B cell (primary cell): ENCODE measurements at regions not wholly inside any gene's neighbourhood (a gene's known extent, or its start where the extent isn't known, plus 50 kb on each side); places are given as distances from the start of the nearest gene placed in this dataset.

Experiments used
- ATAC-seq: fragments of 200-7000 bp; cut with Tn5 transposase; one replicate; pipeline ENCODE4 v1.10.0; 2021; ENCODE audit warnings: low read depth, mild to moderate bottlenecking, moderate number of reproducible peaks, moderate library complexity
- CTCF ChIA-PET: fragments of 350-600 bp; sonication (Branson Sonifier 250); formaldehyde crosslinking; loops from one replicate; lab custom pipeline; 2021; ENCODE audit warnings: antibody characterized with exemption, inconsistent platforms; lab: Charles Lee
- POLR2A ChIA-PET: fragments of 350-600 bp; sonication (Branson Sonifier 250); formaldehyde crosslinking; loops from one replicate; lab custom pipeline; 2021; ENCODE audit warnings: antibody characterized with exemption; lab: Charles Lee
- DNase-seq: peaks from one replicate; pipeline ENCODE4 v3.0.0; 2013
- H2AFZ ChIP-seq: 2 replicates; pipeline ENCODE4 v1.6.1; 2012; ENCODE audit warnings: mild to moderate bottlenecking, low read depth, low read length; ENCODE audit not compliant: insufficient read depth, poor library complexity, severe bottlenecking
- H3K27ac ChIP-seq, 2 donors: 1 replicate in 1 of 2; 2 replicates in 1 of 2; pipeline ENCODE4 v1.5.1; 2012 to 2013; ENCODE audit warnings: low read length in 2 of 2, mild to moderate bottlenecking in 2 of 2, moderate library complexity in 1 of 2
- H3K27me3 ChIP-seq, 4 experiments: fragments of 200-600 bp in 1 of 4; sonication (generic) in 1 of 4; replicated peaks in 1 of 4; 1 replicate in 2 of 4; 2 replicates in 2 of 4; pipeline versions ENCODE4 v1.6.1 to v1.7.0; 2013 to 2016; ENCODE audit warnings: low read length in 3 of 4, mild to moderate bottlenecking in 2 of 4, mixed read lengths in 1 of 4, moderate library complexity in 1 of 4; ENCODE audit not compliant: insufficient read depth in 4 of 4, control insufficient read depth in 3 of 4; ENCODE audit errors: control extremely low read depth in 1 of 4
- H3K36me3 ChIP-seq, 2 experiments: replicated peaks in 1 of 2; 1 replicate in 1 of 2; 2 replicates in 1 of 2; pipeline versions ENCODE4 v1.6.1 to v1.7.1; 2013; ENCODE audit warnings: low read length in 1 of 2; ENCODE audit not compliant: insufficient read depth in 2 of 2, control insufficient read depth in 1 of 2; ENCODE audit errors: control extremely low read depth in 1 of 2, extremely low read depth in 1 of 2
- H3K4me1 ChIP-seq, 2 donors: fragments of 200-600 bp in 1 of 2; sonication (generic) in 1 of 2; 1 replicate in 1 of 2; 2 replicates in 1 of 2; pipeline versions ENCODE4 v1.5.1 to v1.6.1; 2013 to 2017; ENCODE audit warnings: low read length in 2 of 2; ENCODE audit not compliant: control insufficient read depth in 2 of 2, insufficient read depth in 2 of 2
- H3K4me2 ChIP-seq: replicated peaks from 2 replicates; pipeline ENCODE3; 2012; ENCODE audit warnings: mild to moderate bottlenecking, low read depth, low read length; ENCODE audit not compliant: poor library complexity, severe bottlenecking
- H3K4me3 ChIP-seq, 5 experiments: fragments of 200-600 bp in 1 of 5; sonication (generic) in 1 of 5; 1 replicate in 3 of 5; 2 replicates in 2 of 5; pipeline versions ENCODE4 v1.5.1 to v1.7.0; 2011 to 2016; ENCODE audit warnings: low read length in 4 of 5, mild to moderate bottlenecking in 4 of 5, low read depth in 2 of 5, control low read depth in 1 of 5, moderate library complexity in 1 of 5; ENCODE audit not compliant: insufficient read depth in 1 of 5; ENCODE audit errors: control extremely low read depth in 1 of 5, extremely low read depth in 1 of 5
- H3K79me2 ChIP-seq: fragments of 200-600 bp; sonication (generic); one replicate; pipeline ENCODE4 v1.6.0; 2016; ENCODE audit warnings: low read length; ENCODE audit not compliant: control insufficient read depth, insufficient read depth
- H3K9ac ChIP-seq: fragments of 200-600 bp; sonication (generic); 2 replicates; pipeline ENCODE4 v1.6.1; 2017; ENCODE audit warnings: mild to moderate bottlenecking, low read length, moderate library complexity
- H3K9me3 ChIP-seq, 3 donors: one replicate each; pipeline versions ENCODE4 v1.6.1 to v1.7.1; 2013; ENCODE audit warnings: low read length in 2 of 3; ENCODE audit not compliant: control insufficient read depth in 2 of 3, insufficient read depth in 1 of 3; ENCODE audit errors: control extremely low read depth in 1 of 3
- H4K20me1 ChIP-seq: 2 replicates; pipeline ENCODE4 v1.6.0; 2012; ENCODE audit warnings: mild to moderate bottlenecking, low read length; ENCODE audit not compliant: insufficient read depth, control insufficient read depth, poor library complexity, severe bottlenecking
- H3K27ac Mint-ChIP-seq: one replicate; pipeline ENCODE4 v1.8.0; 2021; ENCODE audit warnings: mixed read lengths
- H3K27me3 Mint-ChIP-seq: one replicate; pipeline ENCODE4 v1.8.0; 2021; ENCODE audit warnings: mixed read lengths
- H3K4me1 Mint-ChIP-seq: one replicate; pipeline ENCODE4 v1.8.0; 2021; ENCODE audit warnings: mixed read lengths
- H3K4me3 Mint-ChIP-seq: one replicate; pipeline ENCODE4 v1.8.0; 2021; ENCODE audit warnings: mixed read lengths
- H3K9me3 Mint-ChIP-seq: one replicate; pipeline ENCODE4 v1.8.0; 2022; ENCODE audit warnings: mixed read lengths; ENCODE audit not compliant: insufficient read depth
- CTCF ChIP-seq: fragments of 200-600 bp; IDR thresholded peaks from one replicate; pipeline ENCODE4 v1.8.0; 2022; ENCODE audit warnings: antibody characterized with exemption, mild to moderate bottlenecking
- EZH2 ChIP-seq: IDR thresholded peaks from 2 replicates; pipeline ENCODE4 v1.6.1; 2012; ENCODE audit warnings: borderline replicate concordance, low read depth, mild to moderate bottlenecking, moderate library complexity, low read length; ENCODE audit not compliant: insufficient read depth, poor library complexity, severe bottlenecking
- WGBS: methylation state at CpG from one replicate; pipeline ENCODE4 v1.1.5; 2013; ENCODE audit warnings: missing lambda C conversion rate; ENCODE audit not compliant: insufficient coverage; 5-methylcytosine and 5-hydroxymethylcytosine counted together
- intact Hi-C: fragments of 100-400 bp; cut with micrococcal nuclease; formaldehyde crosslinking; loops from one replicate; pipeline ENCODE4 v1.10.0; 2022

GRCh38 chr12:13371797-13372196 lies 175.3 kb downstream of the EMP1 start:
- TF ChIP-seq CTCF (no peak), EZH2 (no peak)
- ChIA-PET CTCF (interaction anchor here (0.5 to 3.4 kb wide), 3 partner anchors 10 to 1302 kb away, joined by 3 to 19 read pairs (median 6); no protein-coding TSS in a partner anchor), POLR2A (no interaction called here)
- ATAC-seq (no peak), DNase-seq (no peak)
- peaks cover 3% of the 10 kb centered on the region for H3K27me3 Mint-ChIP-seq
- H3K36me3 ChIP-seq, result no peaks in the 10 kb centered on the region
- no peak overlapping the region for H3K4me3 Mint-ChIP-seq
- H4K20me1 ChIP-seq, result no peaks in the 10 kb centered on the region
- H3K4me3 ChIP-seq, result no peak overlapping the region
- peak overlapping the region; percentile 38 for H3K27ac Mint-ChIP-seq
- 60% methylated on average over 1 of the region's 2 CpGs for WGBS
- no peak overlapping the region for H3K4me2 ChIP-seq
- no peaks in the 10 kb centered on the region for H3K27me3 ChIP-seq
- no peaks in the 10 kb centered on the region for H3K9me3 ChIP-seq
- peaks cover 0 to 3% of the 10 kb centered on the region in 2 donors for H3K4me1 ChIP-seq
- H2AFZ ChIP-seq, result no peak overlapping the region
- no peak overlapping the region for H3K27ac ChIP-seq
- H3K9ac ChIP-seq, result no peak overlapping the region
- H3K4me1 Mint-ChIP-seq, result peaks cover 4% of the 10 kb centered on the region
- no peaks in the 10 kb centered on the region for H3K79me2 ChIP-seq
- H3K9me3 Mint-ChIP-seq, result no peaks in the 10 kb centered on the region
- intact Hi-C loops, result no loop called here

- Histone ChIP-seq H3K79me2 (no peaks in the 10 kb centered on the region), H4K20me1 (no peaks in the 10 kb centered on the region), H3K4me2 (no peak overlapping the region), H3K36me3 (no peaks in the 10 kb centered on the region), H3K4me3 (no peak overlapping the region), H3K9ac (no peak overlapping the region), H2AFZ (no peak overlapping the region), H3K27ac (no peak overlapping the region), H3K4me1 (peaks cover 0 to 3% of the 10 kb centered on the region in 2 donors), H3K27me3 (no peaks in the 10 kb centered on the region), H3K9me3 (no peaks in the 10 kb centered on the region)
- H3K27ac Mint-ChIP-seq, result no peak overlapping the region
- H3K4me3 Mint-ChIP-seq, result no peak overlapping the region
- peaks cover 3% of the 10 kb centered on the region for H3K27me3 Mint-ChIP-seq
- no peaks in the 10 kb centered on the region for H3K9me3 Mint-ChIP-seq
- DNase-seq, result no peak
- ChIA-PET CTCF (interaction anchor here (0.5 to 3.4 kb wide), 3 partner anchors 9 to 1302 kb away, joined by 3 to 19 read pairs (median 6); no protein-coding TSS in a partner anchor), POLR2A (no interaction called here)
- peaks cover 4% of the 10 kb centered on the region for H3K4me1 Mint-ChIP-seq
- WGBS, result 20% methylated on average over 1 of the region's 1 CpG
- intact Hi-C loops, result no loop called here
- TF ChIP-seq CTCF (no peak), EZH2 (no peak)
- ATAC-seq, result no peak
Measured at GRCh38 chr12:13371367-13371766, 174.8 kb downstream of the EMP1 start.
